Neural progenitor cell (in vitro differentiated cells): ENCODE measurements at regions not wholly inside any gene's neighbourhood (a gene's known extent, or its start where the extent isn't known, plus 50 kb on each side); places are given as distances from the start of the nearest gene placed in this dataset.
"Not testable (repeated sequence)": the region's sequence is repeated elsewhere in the genome, so short reads cannot be mapped to it uniquely, and the experiment has no call there.

Source experiments
- DNase-seq: peaks from one replicate; pipeline ENCODE4 v3.0.0-alpha.2; 2016; ENCODE audit warnings: low spot score
- H2AFZ ChIP-seq: fragments of 200-600 bp; sonication (generic); replicated peaks from 2 replicates; pipeline ENCODE4 v1.6.1; 2016; ENCODE audit warnings: antibody characterized with exemption
- H3F3A ChIP-seq: fragments of 200-600 bp; sonication (generic); 2 replicates; pipeline ENCODE4 v1.6.1; 2016; ENCODE audit warnings: antibody characterized with exemption, low read depth
- H3K27ac ChIP-seq: fragments of 200-600 bp; sonication (generic); 2 replicates; pipeline ENCODE4 v1.5.1; 2016; ENCODE audit warnings: mild to moderate bottlenecking
- H3K27me3 ChIP-seq: fragments of 200-600 bp; sonication (generic); 2 replicates; pipeline ENCODE4 v1.6.1; 2016; ENCODE audit warnings: mild to moderate bottlenecking, moderate library complexity
- H3K36me3 ChIP-seq: fragments of 200-600 bp; sonication (generic); 2 replicates; pipeline ENCODE4 v1.5.1; 2016
- H3K4me1 ChIP-seq: fragments of 200-600 bp; sonication (generic); 2 replicates; pipeline ENCODE4 v1.6.1; 2016; ENCODE audit warnings: mixed run types
- H3K4me2 ChIP-seq: fragments of 200-600 bp; sonication (generic); 2 replicates; pipeline ENCODE4 v1.6.1; 2016
- H3K4me3 ChIP-seq: fragments of 200-600 bp; sonication (generic); 2 replicates; pipeline ENCODE4 v1.5.1; 2016
- H3K79me2 ChIP-seq: fragments of 200-600 bp; sonication (generic); 2 replicates; pipeline ENCODE4 v1.6.1; 2016; ENCODE audit warnings: low read depth
- H3K9ac ChIP-seq: fragments of 200-600 bp; sonication (generic); 2 replicates; pipeline ENCODE4 v1.6.1; 2016
- H3K9me3 ChIP-seq: fragments of 200-600 bp; sonication (generic); 2 replicates; pipeline ENCODE4 v1.5.1; 2016; ENCODE audit warnings: low read depth
- H4K20me1 ChIP-seq: fragments of 200-600 bp; sonication (generic); 2 replicates; pipeline ENCODE4 v1.6.1; 2016; ENCODE audit warnings: low read depth
- H3K27ac Mint-ChIP-seq: 3 replicates; pipeline ENCODE4 v1.8.0; 2021; ENCODE audit warnings: mixed read lengths
- H3K27me3 Mint-ChIP-seq: 2 replicates; pipeline ENCODE4 v1.8.0; 2022; ENCODE audit warnings: low read depth, mild to moderate bottlenecking, inconsistent platforms, moderate library complexity, mixed read lengths; ENCODE audit not compliant: insufficient read depth
- H3K36me3 Mint-ChIP-seq: 3 replicates; pipeline ENCODE4 v1.8.0; 2021; ENCODE audit warnings: mixed read lengths
- H3K4me1 Mint-ChIP-seq: 3 replicates; pipeline ENCODE4 v1.8.0; 2021; ENCODE audit warnings: mixed read lengths
- H3K4me3 Mint-ChIP-seq: 3 replicates; pipeline ENCODE4 v1.8.0; 2021; ENCODE audit warnings: mild to moderate bottlenecking, moderate library complexity, mixed read lengths
- H3K9me3 Mint-ChIP-seq: 3 replicates; pipeline ENCODE4 v1.8.0; 2020; ENCODE audit warnings: mixed read lengths
- EZH2 ChIP-seq: fragments of 200-600 bp; sonication (generic); IDR thresholded peaks from 2 replicates; pipeline ENCODE4 v1.6.1; 2017; ENCODE audit warnings: antibody characterized with exemption, mild to moderate bottlenecking, moderate library complexity
- EZH2phosphoT487 ChIP-seq: fragments of 200-600 bp; sonication (generic); IDR thresholded peaks from 2 replicates; pipeline ENCODE4 v1.6.1; 2017; ENCODE audit warnings: antibody characterized with exemption
- TF ChIP-seq, protein P1 (sequence below): fragments of 200-600 bp; sonication (generic); IDR thresholded peaks from 2 replicates; pipeline ENCODE4 v1.5.1; 2017; ENCODE audit warnings: antibody characterized with exemption, mild to moderate bottlenecking

DNA sequence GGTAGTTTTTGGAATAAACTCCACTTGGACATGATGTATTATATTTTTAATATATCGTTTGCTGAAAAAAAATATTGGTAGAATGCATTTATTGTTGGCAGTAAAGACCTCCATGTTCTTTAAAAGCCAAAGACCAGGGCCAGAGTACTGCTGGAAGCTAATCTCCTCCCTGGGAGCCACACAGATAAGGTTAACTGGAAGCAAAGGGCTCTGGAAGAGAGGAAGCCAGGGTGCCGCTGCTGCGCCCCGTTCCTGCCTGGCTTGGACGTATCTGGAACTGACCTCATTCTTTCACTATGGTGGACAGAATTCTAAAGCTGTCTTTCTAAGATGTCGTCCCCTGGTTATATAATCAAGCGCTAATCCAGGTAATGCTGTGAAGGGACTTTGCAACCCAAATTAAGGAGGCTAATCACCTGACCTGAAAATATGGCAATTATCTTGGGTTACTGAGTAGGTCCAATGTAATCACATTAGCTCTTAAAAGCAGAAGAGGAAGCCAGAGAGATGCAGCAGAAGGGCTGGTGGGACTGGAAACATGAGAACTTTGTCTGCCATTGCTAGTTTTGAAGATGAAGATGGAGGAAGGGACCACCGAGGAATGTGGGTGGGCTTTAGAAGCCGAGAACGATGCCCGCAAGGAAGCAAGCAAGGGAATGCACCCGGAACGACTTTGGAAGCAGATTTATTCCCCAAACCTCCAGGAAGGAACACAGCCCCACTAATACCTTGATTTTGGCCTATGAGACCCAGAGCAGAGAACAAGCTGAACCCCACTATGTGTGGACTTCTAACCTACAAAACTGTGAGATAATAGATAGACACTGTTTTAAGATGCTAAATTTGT is 167.7 kb upstream of the KCNJ15 start:
- Mint-ChIP-seq H3K27ac (no peak overlapping the region), H3K27me3 (peaks cover 4% of the 10 kb centered on the region), H3K4me1 (peaks cover 12% of the 10 kb centered on the region), H3K9me3 (no peaks in the 10 kb centered on the region), H3K36me3 (no peaks in the 10 kb centered on the region), H3K4me3 (no peak overlapping the region)
- Histone ChIP-seq H3K4me2 (no peak overlapping the region), H3K9me3 (no peaks in the 10 kb centered on the region), H3K27me3 (no peaks in the 10 kb centered on the region), H3K9ac (no peak overlapping the region), H3K4me3 (no peak overlapping the region), H3K36me3 (no peaks in the 10 kb centered on the region), H3K79me2 (no peaks in the 10 kb centered on the region), H2AFZ (no peak overlapping the region), H3K4me1 (peaks cover 5% of the 10 kb centered on the region), H4K20me1 (no peaks in the 10 kb centered on the region), H3F3A (no peaks in the 10 kb centered on the region), H3K27ac (no peak overlapping the region)
- DNase-seq = no peak
- TF ChIP-seq EZH2 (no peak), EZH2phosphoT487 (no peak)
- TF ChIP-seq, protein P1, sequence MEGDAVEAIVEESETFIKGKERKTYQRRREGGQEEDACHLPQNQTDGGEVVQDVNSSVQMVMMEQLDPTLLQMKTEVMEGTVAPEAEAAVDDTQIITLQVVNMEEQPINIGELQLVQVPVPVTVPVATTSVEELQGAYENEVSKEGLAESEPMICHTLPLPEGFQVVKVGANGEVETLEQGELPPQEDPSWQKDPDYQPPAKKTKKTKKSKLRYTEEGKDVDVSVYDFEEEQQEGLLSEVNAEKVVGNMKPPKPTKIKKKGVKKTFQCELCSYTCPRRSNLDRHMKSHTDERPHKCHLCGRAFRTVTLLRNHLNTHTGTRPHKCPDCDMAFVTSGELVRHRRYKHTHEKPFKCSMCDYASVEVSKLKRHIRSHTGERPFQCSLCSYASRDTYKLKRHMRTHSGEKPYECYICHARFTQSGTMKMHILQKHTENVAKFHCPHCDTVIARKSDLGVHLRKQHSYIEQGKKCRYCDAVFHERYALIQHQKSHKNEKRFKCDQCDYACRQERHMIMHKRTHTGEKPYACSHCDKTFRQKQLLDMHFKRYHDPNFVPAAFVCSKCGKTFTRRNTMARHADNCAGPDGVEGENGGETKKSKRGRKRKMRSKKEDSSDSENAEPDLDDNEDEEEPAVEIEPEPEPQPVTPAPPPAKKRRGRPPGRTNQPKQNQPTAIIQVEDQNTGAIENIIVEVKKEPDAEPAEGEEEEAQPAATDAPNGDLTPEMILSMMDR = no peak

DNA sequence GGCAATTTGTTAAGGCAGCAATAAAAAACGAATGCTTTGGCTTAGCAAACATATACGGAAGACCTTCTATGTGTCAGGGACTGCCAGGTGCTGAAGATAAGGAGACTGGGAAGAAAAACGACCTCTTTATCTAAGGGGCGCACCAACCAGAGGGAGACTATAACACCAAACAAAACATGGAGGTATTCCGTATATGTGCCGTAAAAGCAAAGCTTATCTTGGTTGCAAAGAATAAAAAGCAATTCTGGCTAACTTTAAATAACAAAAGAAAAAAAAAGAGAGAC is 167.1 kb upstream of the KCNJ15 start:
- no peaks in the 10 kb centered on the region for H3K27me3 ChIP-seq
- no peaks in the 10 kb centered on the region for H3K36me3 ChIP-seq
- no peak overlapping the region for H3K4me2 ChIP-seq
- H3K4me3 ChIP-seq = no peak overlapping the region
- TF ChIP-seq EZH2 (no peak), EZH2phosphoT487 (no peak)
- TF ChIP-seq, protein P1 = no peak
- DNase-seq = no peak
- H3K27me3 Mint-ChIP-seq = peaks cover 7% of the 10 kb centered on the region
- peaks cover 14% of the 10 kb centered on the region for H3K4me1 Mint-ChIP-seq
- H4K20me1 ChIP-seq = no peaks in the 10 kb centered on the region
- H3K9me3 Mint-ChIP-seq = no peaks in the 10 kb centered on the region
- H3K27ac ChIP-seq = no peak overlapping the region
- H3K9ac ChIP-seq = no peak overlapping the region
- H3K4me1 ChIP-seq = peaks cover 7% of the 10 kb centered on the region
- H3F3A ChIP-seq = no peaks in the 10 kb centered on the region
- H2AFZ ChIP-seq = no peak overlapping the region
- H3K27ac Mint-ChIP-seq = no peak overlapping the region
- no peaks in the 10 kb centered on the region for H3K79me2 ChIP-seq
- H3K9me3 ChIP-seq = no peaks in the 10 kb centered on the region
- no peaks in the 10 kb centered on the region for H3K36me3 Mint-ChIP-seq
- no peak overlapping the region for H3K4me3 Mint-ChIP-seq

DNA sequence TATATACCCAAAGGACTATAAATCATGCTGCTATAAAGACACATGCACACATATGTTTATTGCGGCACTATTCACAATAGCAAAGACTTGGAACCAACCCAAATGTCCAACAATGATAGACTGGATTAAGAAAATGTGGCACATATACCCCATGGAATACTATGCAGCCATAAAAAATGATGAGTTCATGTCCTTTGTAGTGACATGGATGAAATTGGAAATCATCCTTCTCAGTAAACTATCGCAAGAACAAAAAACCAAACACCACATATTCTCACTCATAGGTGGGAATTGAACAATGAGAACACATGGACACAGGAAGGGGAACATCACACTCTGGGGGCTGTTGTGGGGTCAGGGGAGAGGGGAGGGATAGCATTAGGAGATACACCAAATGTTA is 165.7 kb upstream of the KCNJ15 start:
- not testable (repeated sequence) for H3K4me2 ChIP-seq, H3K4me3 ChIP-seq, H3K36me3 Mint-ChIP-seq, H3K9ac ChIP-seq, H3K9me3 ChIP-seq, H4K20me1 ChIP-seq, H3K4me1 ChIP-seq, H3K27ac ChIP-seq, H3K79me2 ChIP-seq, H3K9me3 Mint-ChIP-seq, H3K4me3 Mint-ChIP-seq, H3K27me3 Mint-ChIP-seq, H2AFZ ChIP-seq, H3K27ac Mint-ChIP-seq, H3F3A ChIP-seq, DNase-seq, H3K36me3 ChIP-seq, H3K27me3 ChIP-seq
- peaks cover 14% of the 10 kb centered on the region for H3K4me1 Mint-ChIP-seq

DNA sequence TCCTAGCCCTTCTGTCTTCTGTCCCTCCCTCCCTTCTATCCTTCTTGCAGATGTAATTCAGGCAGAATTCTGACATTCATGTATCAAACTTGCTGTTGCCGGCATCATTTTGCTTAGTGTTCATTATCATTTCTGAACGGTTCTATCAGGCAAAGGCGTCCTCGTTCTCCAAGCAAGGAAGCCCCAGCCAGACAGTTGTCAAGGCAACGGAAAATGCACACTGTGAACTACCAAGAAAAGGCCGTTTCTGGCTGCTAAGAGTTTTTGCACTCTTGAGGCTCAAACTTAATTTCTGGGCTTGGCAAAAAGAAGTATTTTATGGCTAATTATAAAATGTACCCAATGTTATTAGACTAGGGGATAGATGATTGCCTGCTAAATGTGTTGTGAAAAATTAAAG is 164.7 kb upstream of the KCNJ15 start:
- Histone ChIP-seq H3K27ac (no peak overlapping the region), H3K4me1 (peaks cover 7% of the 10 kb centered on the region), H3K27me3 (no peaks in the 10 kb centered on the region), H3K4me2 (no peak overlapping the region), H3K36me3 (no peaks in the 10 kb centered on the region), H4K20me1 (no peaks in the 10 kb centered on the region), H3K4me3 (no peak overlapping the region), H3K79me2 (no peaks in the 10 kb centered on the region), H3K9ac (no peak overlapping the region), H3K9me3 (no peaks in the 10 kb centered on the region), H2AFZ (no peak overlapping the region), H3F3A (no peaks in the 10 kb centered on the region)
- DNase-seq = no peak
- no peak overlapping the region for H3K27ac Mint-ChIP-seq
- H3K4me3 Mint-ChIP-seq = no peak overlapping the region
- TF ChIP-seq, protein P1 = no peak
- TF ChIP-seq EZH2phosphoT487 (no peak), EZH2 (no peak)
- no peaks in the 10 kb centered on the region for H3K36me3 Mint-ChIP-seq
- H3K4me1 Mint-ChIP-seq = peaks cover 14% of the 10 kb centered on the region
- H3K9me3 Mint-ChIP-seq = no peaks in the 10 kb centered on the region
- peaks cover 7% of the 10 kb centered on the region for H3K27me3 Mint-ChIP-seq
